Activated CD4-positive, alpha-beta memory T cell treated with anti-CD3 and anti-CD28 coated beads for 36 hours (primary cell): ENCODE measurements at regions not wholly inside any gene's neighbourhood (a gene's known extent, or its start where the extent isn't known, plus 50 kb on each side); places are given as distances from the start of the nearest gene placed in this dataset.

Experiments used
- CTCF ChIA-PET: fragments of 350-600 bp; sonication (Branson Sonifier 250); formaldehyde crosslinking; loops from one replicate; lab custom pipeline; 2021; ENCODE audit warnings: antibody characterized with exemption, inconsistent platforms; lab: Charles Lee
- POLR2A ChIA-PET: fragments of 350-600 bp; sonication (Branson Sonifier 250); formaldehyde crosslinking; loops from one replicate; lab custom pipeline; 2021; ENCODE audit warnings: antibody characterized with exemption; lab: Charles Lee
- DNase-seq: peaks from one replicate; pipeline ENCODE4 v3.0.0-alpha.2; 2020
- H3K27ac Mint-ChIP-seq: one replicate; pipeline ENCODE4 v1.8.0; 2021; ENCODE audit warnings: mixed read lengths
- H3K27me3 Mint-ChIP-seq: one replicate; pipeline ENCODE4 v1.8.0; 2021; ENCODE audit warnings: mixed read lengths
- H3K36me3 Mint-ChIP-seq: one replicate; pipeline ENCODE4 v1.8.0; 2021; ENCODE audit warnings: mixed read lengths
- H3K4me1 Mint-ChIP-seq: one replicate; pipeline ENCODE4 v1.8.0; 2021; ENCODE audit warnings: low read depth, mixed read lengths
- H3K4me3 Mint-ChIP-seq: one replicate; pipeline ENCODE4 v1.8.0; 2021; ENCODE audit warnings: mild to moderate bottlenecking, mixed read lengths
- H3K9me3 Mint-ChIP-seq: one replicate; pipeline ENCODE4 v1.8.0; 2021; ENCODE audit warnings: mixed read lengths
- intact Hi-C: fragments of 100-400 bp; cut with micrococcal nuclease; formaldehyde crosslinking; loops from one replicate; pipeline ENCODE4 v1.15.1; 2023

DNA sequence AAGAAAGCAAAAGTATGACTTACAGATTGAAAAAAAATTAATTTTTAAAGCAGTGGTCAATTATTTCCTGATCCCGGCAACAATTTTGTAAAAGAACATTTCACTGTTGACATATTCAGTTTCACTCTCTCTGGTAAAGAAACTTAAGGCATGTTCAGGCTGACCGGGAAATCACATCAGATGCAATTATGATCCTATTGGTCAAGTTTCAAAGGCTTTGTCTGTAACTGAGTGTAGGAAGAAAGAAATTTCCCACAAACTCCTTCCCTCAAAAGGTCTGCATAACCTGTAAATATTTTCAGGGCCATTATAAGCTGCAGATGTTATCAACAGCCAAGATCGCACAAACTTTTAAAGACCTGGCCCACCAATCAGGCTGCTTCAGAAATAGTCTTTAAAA is 205.4 kb upstream of the IGF1R start:
- Mint-ChIP-seq H3K36me3 (no peaks in the 10 kb centered on the region), H3K9me3 (no peaks in the 10 kb centered on the region), H3K27me3 (peaks cover 16% of the 10 kb centered on the region), H3K27ac (no peak overlapping the region), H3K4me1 (no peaks in the 10 kb centered on the region), H3K4me3 (no peak overlapping the region)
- intact Hi-C loops = loop anchor here (1.0 to 2.0 kb wide), 2 partner anchors 216 to 633 kb away; no protein-coding TSS in a partner anchor
- no peak for DNase-seq
- ChIA-PET POLR2A (no interaction called here), CTCF (interaction anchor here (1.0 to 2.4 kb wide), 6 partner anchors 10 to 634 kb away, joined by 3 to 7 read pairs (median 4); no protein-coding TSS in a partner anchor)

DNA sequence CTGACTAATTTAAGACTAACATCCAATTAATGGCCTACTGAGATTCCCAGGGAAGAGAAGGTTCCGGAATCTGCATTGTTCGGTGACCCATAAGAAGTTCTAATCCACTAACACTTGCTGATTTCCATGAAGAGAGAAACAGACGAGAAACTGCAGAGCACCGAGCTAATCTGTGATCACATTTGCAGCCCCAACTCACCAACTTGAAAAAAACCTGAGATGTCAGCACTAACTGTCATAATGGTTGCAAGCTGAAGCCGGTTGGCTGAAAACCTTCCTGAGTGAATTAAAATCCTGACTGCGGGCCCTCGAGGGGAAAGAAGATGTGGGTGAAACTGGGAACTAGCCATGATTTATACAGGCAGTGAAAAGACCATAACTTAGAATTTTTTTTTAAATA is 204.8 kb upstream of the IGF1R start:
- no peak overlapping the region for H3K27ac Mint-ChIP-seq
- H3K4me1 Mint-ChIP-seq = no peaks in the 10 kb centered on the region
- CTCF ChIA-PET = interaction anchor here (1.0 to 2.4 kb wide), 3 partner anchors 215 to 633 kb away, joined by 3 to 7 read pairs (median 4); no protein-coding TSS in a partner anchor
- H3K9me3 Mint-ChIP-seq = no peaks in the 10 kb centered on the region
- POLR2A ChIA-PET = no interaction called here
- H3K4me3 Mint-ChIP-seq = no peak overlapping the region
- H3K27me3 Mint-ChIP-seq = peaks cover 16% of the 10 kb centered on the region
- intact Hi-C loops = loop anchor here (2.0 kb wide), 1 partner anchor 215 kb away; no protein-coding TSS in a partner anchor
- no peaks in the 10 kb centered on the region for H3K36me3 Mint-ChIP-seq
- DNase-seq = no peak

DNA sequence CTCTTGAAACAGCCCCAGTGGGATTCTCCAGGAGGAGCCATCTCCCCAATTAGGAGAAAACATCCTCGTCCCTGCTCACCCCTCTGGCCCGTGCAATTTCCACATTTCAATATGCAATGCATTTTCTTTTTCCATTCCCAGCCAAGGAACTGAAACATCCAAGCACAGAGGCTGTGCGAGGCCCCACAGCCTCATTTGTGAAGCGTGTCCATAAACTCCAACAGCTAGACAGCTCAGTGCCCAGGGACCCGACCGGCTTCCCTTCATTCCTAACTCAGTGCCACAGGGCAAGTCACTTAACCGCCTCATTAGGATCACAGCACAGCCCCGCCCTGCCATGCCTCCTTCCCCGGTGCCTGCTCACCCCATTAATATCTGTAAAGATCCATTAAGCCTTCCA is 204.2 kb upstream of the IGF1R start:
- ChIA-PET POLR2A (no interaction called here), CTCF (interaction anchor here (1.3 kb wide), 1 partner anchor 214 kb away, joined by 3 read pairs; no protein-coding TSS in a partner anchor)
- Mint-ChIP-seq H3K36me3 (no peaks in the 10 kb centered on the region), H3K27me3 (peaks cover 16% of the 10 kb centered on the region), H3K9me3 (no peaks in the 10 kb centered on the region), H3K27ac (no peak overlapping the region), H3K4me3 (no peak overlapping the region), H3K4me1 (no peaks in the 10 kb centered on the region)
- DNase-seq = no peak
- intact Hi-C loops = no loop called here

DNA sequence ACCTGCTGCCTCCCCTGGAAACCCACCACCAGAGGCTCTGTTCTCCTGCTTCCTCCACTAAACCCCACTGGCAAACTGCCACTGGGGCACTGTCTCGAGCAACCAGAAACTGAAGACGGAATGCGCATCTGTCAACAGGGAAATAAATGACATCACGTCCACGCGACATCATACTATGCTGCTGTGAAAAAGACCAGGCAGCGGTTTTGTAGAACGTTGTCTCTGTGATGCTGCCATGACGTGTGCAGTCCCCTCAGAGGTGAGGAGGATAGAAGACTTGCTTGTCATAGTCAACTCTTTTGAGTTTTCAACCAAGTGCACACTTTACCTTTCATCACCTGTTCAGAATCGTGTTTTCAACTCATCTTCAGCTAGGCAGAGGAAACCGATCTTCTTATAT is 203.0 kb upstream of the IGF1R start:
- intact Hi-C loops = no loop called here
- H3K4me3 Mint-ChIP-seq = no peak overlapping the region
- no peaks in the 10 kb centered on the region for H3K36me3 Mint-ChIP-seq
- H3K27ac Mint-ChIP-seq = no peak overlapping the region
- DNase-seq = no peak
- no peaks in the 10 kb centered on the region for H3K4me1 Mint-ChIP-seq
- POLR2A ChIA-PET = no interaction called here
- H3K9me3 Mint-ChIP-seq = no peaks in the 10 kb centered on the region
- H3K27me3 Mint-ChIP-seq = peaks cover 19% of the 10 kb centered on the region
- CTCF ChIA-PET = no interaction called here

DNA sequence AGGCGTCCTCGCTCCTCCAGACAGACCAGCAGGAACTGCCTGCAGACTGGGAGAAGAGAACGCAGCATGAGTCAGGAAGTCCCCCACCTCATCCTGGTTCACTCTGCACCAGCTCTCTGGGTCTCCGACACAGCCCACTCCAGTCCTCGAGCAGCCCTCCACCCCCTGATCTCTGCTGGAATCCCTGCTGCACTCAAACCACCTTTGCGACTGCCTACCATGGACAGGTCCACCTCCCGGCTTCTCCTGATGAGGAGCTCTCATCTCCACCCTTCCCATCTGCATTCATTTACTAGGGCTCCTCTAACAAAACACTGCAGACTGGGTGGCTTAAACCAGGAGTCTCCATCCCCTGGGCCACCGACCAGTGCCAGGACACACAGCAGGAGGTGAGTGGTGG is 202.3 kb upstream of the IGF1R start:
- DNase-seq = no peak
- Mint-ChIP-seq H3K9me3 (no peaks in the 10 kb centered on the region), H3K27me3 (peaks cover 19% of the 10 kb centered on the region), H3K4me1 (no peaks in the 10 kb centered on the region), H3K36me3 (no peaks in the 10 kb centered on the region), H3K4me3 (no peak overlapping the region), H3K27ac (no peak overlapping the region)
- intact Hi-C loops = no loop called here
- ChIA-PET CTCF (interaction anchor here (1.1 kb wide), 1 partner anchor 18 kb away, joined by 3 read pairs; no protein-coding TSS in a partner anchor), POLR2A (no interaction called here)

DNA sequence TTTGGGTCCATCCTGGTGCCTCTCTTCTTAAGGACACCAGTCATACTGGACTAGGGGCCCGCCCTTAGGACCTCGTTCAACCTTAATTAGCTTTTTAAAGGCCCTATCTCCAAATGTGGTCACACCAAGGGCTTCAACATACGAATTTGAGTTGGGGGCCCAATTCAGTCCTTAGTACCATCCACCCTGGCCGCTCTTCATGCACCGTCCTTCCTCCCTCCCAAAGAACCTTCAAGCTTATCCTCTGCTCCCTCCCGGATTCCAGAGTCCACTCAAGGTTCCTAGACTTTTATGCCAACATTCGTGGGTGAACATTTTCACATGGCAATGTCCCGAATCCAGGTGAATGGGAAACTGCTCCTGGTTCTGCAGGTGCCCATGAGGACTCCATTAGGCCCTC is 201.3 kb upstream of the IGF1R start:
- no peak overlapping the region for H3K4me3 Mint-ChIP-seq
- no peaks in the 10 kb centered on the region for H3K36me3 Mint-ChIP-seq

DNA sequence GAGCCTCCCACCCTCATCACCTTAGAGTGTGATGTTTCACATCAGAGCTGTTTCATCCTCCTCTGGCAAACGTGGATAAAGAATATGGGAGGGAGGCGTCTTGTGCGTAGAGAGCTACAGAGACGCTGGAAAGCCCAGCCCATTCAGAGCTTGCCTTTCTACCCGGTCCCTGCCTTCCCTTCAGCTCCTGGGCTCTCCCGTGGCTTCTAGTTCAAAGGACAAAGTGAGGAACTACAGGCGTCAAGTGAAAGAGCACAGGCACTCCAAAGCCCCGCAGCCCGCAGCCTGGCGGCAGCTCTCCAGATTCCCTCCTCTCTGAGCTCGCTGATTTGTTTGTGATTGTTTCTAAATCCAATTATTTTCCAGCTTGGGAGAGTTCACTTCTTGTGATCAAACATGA is 197.1 kb upstream of the IGF1R start:
- no peak overlapping the region for H3K4me3 Mint-ChIP-seq
- no peak overlapping the region for H3K27ac Mint-ChIP-seq
- no peaks in the 10 kb centered on the region for H3K36me3 Mint-ChIP-seq
- POLR2A ChIA-PET = no interaction called here
- intact Hi-C loops = no loop called here
- H3K4me1 Mint-ChIP-seq = no peaks in the 10 kb centered on the region
- no peaks in the 10 kb centered on the region for H3K9me3 Mint-ChIP-seq
- CTCF ChIA-PET = interaction anchor here (0.8 kb wide), 1 partner anchor 592 kb away, joined by 3 read pairs; no protein-coding TSS in a partner anchor
- DNase-seq = no peak
- H3K27me3 Mint-ChIP-seq = peaks cover 7% of the 10 kb centered on the region

More for the DNA sequence above, 201.3 kb upstream of the IGF1R start:
- intact Hi-C loops = no loop called here
- Mint-ChIP-seq H3K27me3 (peaks cover 18% of the 10 kb centered on the region), H3K9me3 (no peaks in the 10 kb centered on the region), H3K27ac (no peak overlapping the region), H3K4me1 (no peaks in the 10 kb centered on the region)
- ChIA-PET CTCF (no interaction called here), POLR2A (no interaction called here)
- no peak for DNase-seq

DNA sequence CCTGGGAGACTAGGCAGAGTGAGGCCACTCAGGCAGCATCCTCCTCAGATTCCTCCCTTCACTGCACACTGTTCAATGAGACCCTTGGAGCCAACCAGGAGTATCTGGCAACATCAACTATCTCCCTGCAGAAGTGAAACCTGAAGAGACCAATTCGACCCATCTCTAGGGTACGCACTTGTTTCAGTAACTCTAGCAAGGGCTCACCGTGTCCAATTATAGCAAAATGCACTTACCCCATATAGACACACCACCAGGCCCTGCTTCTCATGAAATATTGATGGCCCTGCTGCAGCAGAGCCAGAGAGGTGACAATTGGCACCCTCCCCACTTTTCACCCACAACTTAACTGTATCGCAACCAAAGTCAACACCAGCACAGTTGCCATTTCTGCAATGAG is 196.1 kb upstream of the IGF1R start:
- H3K9me3 Mint-ChIP-seq = no peaks in the 10 kb centered on the region
- no peaks in the 10 kb centered on the region for H3K4me1 Mint-ChIP-seq
- H3K27me3 Mint-ChIP-seq = peaks cover 5% of the 10 kb centered on the region
- intact Hi-C loops = no loop called here
- POLR2A ChIA-PET = no interaction called here
- CTCF ChIA-PET = no interaction called here
- H3K4me3 Mint-ChIP-seq = no peak overlapping the region
- DNase-seq = no peak
- H3K27ac Mint-ChIP-seq = no peak overlapping the region
- no peaks in the 10 kb centered on the region for H3K36me3 Mint-ChIP-seq

DNA sequence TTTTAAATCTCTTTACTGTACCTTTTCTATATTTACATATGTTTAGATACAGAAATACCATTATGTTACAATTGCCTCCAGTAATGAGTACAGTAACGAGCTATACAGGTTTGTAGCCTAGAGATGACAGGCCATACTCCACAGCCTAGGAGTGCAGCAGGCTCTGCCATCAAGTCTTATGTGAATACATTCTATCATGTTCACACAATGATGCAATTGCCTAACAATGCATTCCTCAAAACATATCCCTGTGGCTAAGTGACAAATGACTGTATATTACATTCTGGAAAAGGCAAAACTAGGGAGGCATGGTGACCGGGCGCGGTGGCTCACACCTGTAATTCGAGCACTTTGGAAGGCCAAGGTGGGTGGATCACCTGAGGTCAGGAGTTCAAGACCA is 192.4 kb upstream of the IGF1R start:
- CTCF ChIA-PET = interaction anchor here (1.0 kb wide), 1 partner anchor 14 kb away, joined by 4 read pairs; no protein-coding TSS in a partner anchor
- Mint-ChIP-seq H3K27me3 (peaks cover 10% of the 10 kb centered on the region), H3K9me3 (no peaks in the 10 kb centered on the region), H3K27ac (no peak overlapping the region), H3K4me3 (no peak overlapping the region), H3K36me3 (no peaks in the 10 kb centered on the region), H3K4me1 (no peaks in the 10 kb centered on the region)
- POLR2A ChIA-PET = no interaction called here
- intact Hi-C loops = no loop called here
- DNase-seq = no peak

DNA sequence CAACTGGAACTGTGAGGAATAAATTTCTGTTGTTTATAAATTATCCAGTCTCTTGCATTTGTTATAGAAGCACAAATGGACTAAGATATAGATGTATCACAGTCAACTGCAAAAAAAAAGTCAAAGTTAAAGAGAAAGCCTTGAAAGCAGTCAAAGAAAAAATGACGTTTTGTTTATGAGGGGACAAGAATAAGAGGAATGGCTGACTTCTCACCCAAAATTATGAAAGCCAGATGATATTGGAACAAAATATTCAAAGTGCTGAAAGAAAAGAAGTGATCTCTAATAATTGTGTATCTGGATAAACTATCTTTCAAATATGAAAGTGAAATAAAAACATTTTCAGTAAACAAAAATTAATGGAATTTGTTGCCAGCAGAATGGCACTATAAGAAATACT is 171.8 kb upstream of the IGF1R start:
- intact Hi-C loops = no loop called here
- H3K9me3 Mint-ChIP-seq = peaks cover 24% of the 10 kb centered on the region
- H3K4me3 Mint-ChIP-seq = no peak overlapping the region
- peaks cover 8% of the 10 kb centered on the region for H3K36me3 Mint-ChIP-seq
- no peak for DNase-seq
- no peak overlapping the region for H3K27ac Mint-ChIP-seq
- H3K27me3 Mint-ChIP-seq = peaks cover 2% of the 10 kb centered on the region
- ChIA-PET CTCF (no interaction called here), POLR2A (no interaction called here)
- H3K4me1 Mint-ChIP-seq = no peaks in the 10 kb centered on the region

DNA sequence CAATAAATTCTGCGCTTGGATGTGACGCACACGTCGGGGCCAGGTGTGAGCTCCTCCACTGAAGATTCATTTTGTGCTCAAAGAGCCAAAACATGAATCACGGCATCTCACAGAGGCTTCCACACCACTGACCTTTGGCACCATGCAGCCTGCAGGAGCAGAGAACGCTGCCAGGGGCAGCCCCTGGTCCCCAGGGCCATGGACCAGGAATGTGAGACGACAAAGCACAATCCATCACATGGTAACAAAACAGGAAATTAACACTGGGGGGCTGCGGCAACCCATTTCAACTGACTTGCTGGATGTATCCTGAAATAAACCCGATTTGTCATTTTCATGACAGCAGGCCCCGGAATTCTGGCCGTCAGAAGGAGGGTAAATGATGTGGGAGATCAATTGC is 167.5 kb upstream of the IGF1R start:
- no peak for DNase-seq
- H3K27me3 Mint-ChIP-seq = no peaks in the 10 kb centered on the region
- intact Hi-C loops = no loop called here
- no peaks in the 10 kb centered on the region for H3K4me1 Mint-ChIP-seq
- H3K36me3 Mint-ChIP-seq = peaks cover 8% of the 10 kb centered on the region
- ChIA-PET POLR2A (interaction anchor here (0.6 kb wide), 1 partner anchor 29 kb away, joined by 3 read pairs; no protein-coding TSS in a partner anchor), CTCF (no interaction called here)
- peaks cover 19% of the 10 kb centered on the region for H3K9me3 Mint-ChIP-seq
- H3K4me3 Mint-ChIP-seq = no peak overlapping the region
- H3K27ac Mint-ChIP-seq = no peak overlapping the region

DNA sequence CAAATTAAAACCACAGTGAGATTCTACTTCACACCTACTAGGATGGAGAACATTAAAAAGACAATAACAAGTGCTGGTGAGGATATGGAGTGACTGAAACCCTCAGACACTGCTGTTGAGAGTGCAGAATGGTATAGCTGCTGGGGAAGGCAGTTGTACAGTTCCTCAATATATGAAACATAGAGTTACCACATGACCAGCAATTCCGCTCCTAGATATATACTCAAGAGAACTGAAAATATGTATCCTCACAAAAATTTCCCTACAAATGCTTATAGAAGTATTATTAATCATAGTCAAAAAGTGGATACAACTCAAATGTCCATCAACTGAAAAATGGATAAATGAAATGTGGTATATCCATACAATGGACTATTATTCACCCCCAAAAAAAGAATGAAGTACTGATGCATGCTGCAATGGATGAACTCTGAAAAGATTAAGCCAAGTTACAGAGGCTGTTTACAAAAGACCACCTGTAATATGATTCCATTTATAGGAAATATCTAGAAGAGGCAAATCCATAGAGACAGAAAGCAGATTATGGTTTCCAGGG is 164.7 kb upstream of the IGF1R start:
- ChIA-PET CTCF (no interaction called here), POLR2A (no interaction called here)
- DNase-seq = no peak
- Mint-ChIP-seq H3K27me3 (no peaks in the 10 kb centered on the region), H3K27ac (no peak overlapping the region), H3K36me3 (no peaks in the 10 kb centered on the region), H3K4me1 (no peaks in the 10 kb centered on the region), H3K4me3 (no peak overlapping the region), H3K9me3 (peaks cover 4% of the 10 kb centered on the region)
- intact Hi-C loops = no loop called here

DNA sequence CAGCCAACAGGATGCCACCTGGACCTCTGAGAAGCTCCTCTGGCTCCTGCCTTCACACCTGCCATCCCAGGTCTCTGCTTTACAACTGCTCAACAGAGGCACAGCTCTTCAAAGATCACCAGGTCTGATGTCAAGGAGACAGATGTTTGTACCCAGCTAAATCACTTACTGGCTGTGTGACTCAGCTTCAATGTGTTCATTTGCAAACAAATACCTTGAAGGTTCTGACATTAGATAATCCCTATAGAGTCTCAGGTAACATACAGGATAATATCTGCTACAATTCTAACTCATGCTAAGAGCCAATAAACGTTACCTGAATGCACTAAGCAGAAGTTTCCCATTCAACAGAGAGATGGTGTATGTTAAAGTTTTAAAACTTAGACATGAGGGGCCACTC is 163.4 kb upstream of the IGF1R start:
- DNase-seq = no peak
- Mint-ChIP-seq H3K27me3 (no peaks in the 10 kb centered on the region), H3K27ac (no peak overlapping the region), H3K4me1 (no peaks in the 10 kb centered on the region), H3K36me3 (no peaks in the 10 kb centered on the region), H3K4me3 (no peak overlapping the region), H3K9me3 (peaks cover 4% of the 10 kb centered on the region)
- ChIA-PET CTCF (no interaction called here), POLR2A (no interaction called here)
- intact Hi-C loops = no loop called here
